ENCODE measurements at regions not wholly inside any gene's neighbourhood (a gene's known extent, or its start where the extent isn't known, plus 50 kb on each side); places are given as distances from the start of the nearest gene placed in this dataset.
A peak's percentile ranks its signal among the peaks of the same experiment; 100 is the strongest.

DNA sequence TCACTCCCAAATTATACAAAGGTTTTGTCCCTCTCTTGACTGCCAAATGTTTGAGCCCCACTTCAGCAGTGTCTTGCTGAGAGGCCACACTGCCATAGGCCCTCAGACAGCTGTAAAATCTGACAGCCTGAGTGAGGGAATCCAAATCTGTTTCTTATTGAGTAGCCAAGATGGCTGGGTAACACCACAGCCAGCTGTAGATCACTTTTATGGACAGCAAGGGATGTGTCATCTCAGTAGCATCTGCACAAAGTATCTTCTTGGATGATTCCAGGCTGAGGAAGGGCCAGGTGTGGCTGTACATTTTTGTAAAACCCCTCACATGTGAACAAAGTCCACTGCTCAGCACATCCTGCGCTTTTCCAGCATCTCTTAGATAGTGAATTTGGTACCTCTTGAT lies 237.0 kb upstream of the LRTM1 start:
- no peak overlapping the region for H3K27ac ChIP-seq (ENCODE audit: low read length)

GRCh38 chr3:55164191-55164590 lies 236.3 kb upstream of the LRTM1 start:
- peaks cover 11% of the 10 kb centered on the region for H3K4me1 ChIP-seq (ENCODE audit: control insufficient read depth, insufficient read depth, low read length)
- no peak overlapping the region for H3K4me3 ChIP-seq (ENCODE audit: low read length)
- no peak for DNase-seq
- no peaks in the 10 kb centered on the region for H3K9me3 ChIP-seq (replicated peaks; ENCODE audit: control insufficient read depth, low read depth, low read length)
- H3K27ac ChIP-seq (ENCODE audit: low read length): no peak overlapping the region
- H3K36me3 ChIP-seq (ENCODE audit: control insufficient read depth, insufficient read depth, low read length): no peaks in the 10 kb centered on the region
- no peaks in the 10 kb centered on the region for H3K27me3 ChIP-seq (ENCODE audit: control insufficient read depth, insufficient read depth, low read length)

More for the DNA sequence above, 237.0 kb upstream of the LRTM1 start:
- peaks cover 11% of the 10 kb centered on the region for H3K4me1 ChIP-seq (ENCODE audit: control insufficient read depth, insufficient read depth, low read length)
- no peaks in the 10 kb centered on the region for H3K36me3 ChIP-seq (ENCODE audit: control insufficient read depth, insufficient read depth, low read length)
- no peaks in the 10 kb centered on the region for H3K9me3 ChIP-seq (replicated peaks; ENCODE audit: control insufficient read depth, low read depth, low read length)
- DNase-seq: peak; percentile 42
- no CpG with 5 or more reads among the region's 1 CpG for WGBS (ENCODE audit: insufficient coverage)
- no peak overlapping the region for H3K4me3 ChIP-seq (ENCODE audit: low read length)
- H3K27me3 ChIP-seq (ENCODE audit: control insufficient read depth, insufficient read depth, low read length): no peaks in the 10 kb centered on the region

DNA sequence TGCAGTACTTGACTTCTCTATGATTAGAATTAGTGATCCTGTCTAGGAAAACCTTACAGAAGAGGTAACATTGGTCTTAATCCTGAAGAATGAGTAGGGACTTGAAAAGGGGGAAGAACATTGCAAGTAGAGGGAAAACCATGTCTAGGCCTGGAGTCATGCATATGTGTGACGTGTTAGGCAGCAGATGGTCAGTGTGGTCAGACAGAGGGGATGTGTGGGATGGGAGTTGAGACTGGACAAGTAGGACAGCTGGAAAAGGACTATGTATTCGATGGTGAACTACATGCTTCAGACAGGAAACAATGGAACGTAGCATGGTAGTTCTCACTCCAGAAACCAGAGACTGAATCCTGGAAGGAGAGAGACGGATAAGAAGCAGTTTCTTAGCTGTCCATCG lies 235.6 kb upstream of the LRTM1 start:
- no peak for DNase-seq
- H3K9me3 ChIP-seq (replicated peaks; ENCODE audit: control insufficient read depth, low read depth, low read length): no peaks in the 10 kb centered on the region
- 87% methylated on average over 3 of the region's 5 CpGs for WGBS (ENCODE audit: insufficient coverage)
- no peaks in the 10 kb centered on the region for H3K27me3 ChIP-seq (ENCODE audit: control insufficient read depth, insufficient read depth, low read length)
- peaks cover 11% of the 10 kb centered on the region for H3K4me1 ChIP-seq (ENCODE audit: control insufficient read depth, insufficient read depth, low read length)
- no peak overlapping the region for H3K4me3 ChIP-seq (ENCODE audit: low read length)
- no peak overlapping the region for H3K27ac ChIP-seq (ENCODE audit: low read length)
- no peaks in the 10 kb centered on the region for H3K36me3 ChIP-seq (ENCODE audit: control insufficient read depth, insufficient read depth, low read length)

DNA sequence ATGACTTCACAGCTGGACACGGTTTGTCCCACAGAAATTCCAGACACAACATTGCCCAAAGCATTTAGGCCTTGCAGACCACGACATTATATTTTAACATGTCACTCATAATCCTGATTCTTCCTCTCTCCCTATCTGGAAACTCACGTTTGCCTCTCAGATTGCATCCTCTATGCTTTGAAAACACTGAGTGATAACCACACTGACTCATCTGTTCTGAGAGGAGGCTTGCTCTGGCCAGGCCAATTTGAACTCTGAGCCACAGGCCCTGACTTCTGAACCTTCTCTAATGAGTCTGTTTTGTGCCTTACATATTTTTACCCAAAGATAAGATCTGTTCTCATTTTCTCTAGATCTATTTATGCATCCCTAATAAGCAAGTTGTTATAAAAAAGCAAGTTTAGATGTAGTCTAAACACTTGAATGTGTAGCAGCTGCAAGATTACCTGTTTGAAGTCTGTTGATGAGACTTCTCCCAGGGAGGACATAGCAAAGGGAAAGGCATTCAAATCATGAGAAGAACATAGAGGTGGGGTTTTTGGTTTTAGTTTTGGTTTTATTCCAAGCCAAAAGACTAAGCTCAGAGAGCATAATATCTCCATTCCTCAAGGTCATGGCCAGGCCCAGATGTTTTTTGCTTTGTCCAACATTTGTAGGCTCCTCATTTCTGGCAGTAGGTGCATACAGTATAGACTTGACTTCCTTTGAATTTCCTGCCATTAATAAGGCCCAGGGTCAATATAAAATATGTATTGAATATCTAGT lies 234.4 kb upstream of the LRTM1 start:
- Histone ChIP-seq H3K4me3 (ENCODE audit: low read length) (no peak overlapping the region), H3K9me3 (replicated peaks; ENCODE audit: control insufficient read depth, low read depth, low read length) (no peaks in the 10 kb centered on the region), H3K27me3 (ENCODE audit: control insufficient read depth, insufficient read depth, low read length) (no peaks in the 10 kb centered on the region), H3K36me3 (ENCODE audit: control insufficient read depth, insufficient read depth, low read length) (no peaks in the 10 kb centered on the region), H3K4me1 (ENCODE audit: control insufficient read depth, insufficient read depth, low read length) (peaks cover 11% of the 10 kb centered on the region), H3K27ac (ENCODE audit: low read length) (no peak overlapping the region)
- DNase-seq: peak; percentile 77
- WGBS (ENCODE audit: insufficient coverage): 62% methylated on average over 3 of the region's 3 CpGs

DNA sequence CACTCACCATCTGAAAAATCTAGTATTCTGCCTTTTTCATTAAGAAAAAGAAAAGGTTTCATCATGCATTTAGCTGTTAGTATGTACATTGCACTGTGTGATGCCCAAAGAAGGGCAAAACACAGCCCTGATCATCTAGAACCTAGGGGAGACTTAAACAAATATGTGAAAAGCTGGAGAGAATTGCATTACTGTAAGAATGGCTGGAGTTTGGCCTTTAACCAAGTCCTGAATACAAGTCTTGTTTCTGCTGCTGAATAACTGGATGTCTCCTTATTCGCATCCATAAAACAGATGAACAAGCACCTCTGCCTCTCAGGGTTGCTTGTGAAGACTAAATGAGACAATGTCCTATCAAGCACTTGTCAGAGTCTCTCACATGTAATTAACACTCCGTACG lies 233.4 kb upstream of the LRTM1 start:
- WGBS (ENCODE audit: insufficient coverage): no CpG with 5 or more reads among the region's 3 CpGs
- Histone ChIP-seq H3K9me3 (replicated peaks; ENCODE audit: control insufficient read depth, low read depth, low read length) (no peaks in the 10 kb centered on the region), H3K27ac (ENCODE audit: low read length) (no peak overlapping the region), H3K27me3 (ENCODE audit: control insufficient read depth, insufficient read depth, low read length) (no peaks in the 10 kb centered on the region), H3K4me3 (ENCODE audit: low read length) (no peak overlapping the region), H3K36me3 (ENCODE audit: control insufficient read depth, insufficient read depth, low read length) (no peaks in the 10 kb centered on the region), H3K4me1 (ENCODE audit: control insufficient read depth, insufficient read depth, low read length) (peaks cover 9% of the 10 kb centered on the region)
- no peak for DNase-seq

GRCh38 chr3:55160241-55160983 lies 232.6 kb upstream of the LRTM1 start:
- no peaks in the 10 kb centered on the region for H3K9me3 ChIP-seq (replicated peaks; ENCODE audit: control insufficient read depth, low read depth, low read length)
- no peaks in the 10 kb centered on the region for H3K27me3 ChIP-seq (ENCODE audit: control insufficient read depth, insufficient read depth, low read length)
- H3K4me1 ChIP-seq (ENCODE audit: control insufficient read depth, insufficient read depth, low read length): peaks cover 9% of the 10 kb centered on the region
- WGBS (ENCODE audit: insufficient coverage): 39% methylated on average over 6 of the region's 12 CpGs
- H3K4me3 ChIP-seq (ENCODE audit: low read length): no peak overlapping the region
- DNase-seq: peak; percentile 59
- no peaks in the 10 kb centered on the region for H3K36me3 ChIP-seq (ENCODE audit: control insufficient read depth, insufficient read depth, low read length)
- no peak overlapping the region for H3K27ac ChIP-seq (ENCODE audit: low read length)

GRCh38 chr3:55159711-55160110 lies 231.9 kb upstream of the LRTM1 start:
- Histone ChIP-seq H3K9me3 (replicated peaks; ENCODE audit: control insufficient read depth, low read depth, low read length) (no peaks in the 10 kb centered on the region), H3K27ac (ENCODE audit: low read length) (no peak overlapping the region), H3K36me3 (ENCODE audit: control insufficient read depth, insufficient read depth, low read length) (no peaks in the 10 kb centered on the region), H3K4me3 (ENCODE audit: low read length) (no peak overlapping the region), H3K27me3 (ENCODE audit: control insufficient read depth, insufficient read depth, low read length) (no peaks in the 10 kb centered on the region), H3K4me1 (ENCODE audit: control insufficient read depth, insufficient read depth, low read length) (peaks cover 5% of the 10 kb centered on the region)
- DNase-seq: no peak
- WGBS (ENCODE audit: insufficient coverage): no CpG with 5 or more reads among the region's 2 CpGs

DNA sequence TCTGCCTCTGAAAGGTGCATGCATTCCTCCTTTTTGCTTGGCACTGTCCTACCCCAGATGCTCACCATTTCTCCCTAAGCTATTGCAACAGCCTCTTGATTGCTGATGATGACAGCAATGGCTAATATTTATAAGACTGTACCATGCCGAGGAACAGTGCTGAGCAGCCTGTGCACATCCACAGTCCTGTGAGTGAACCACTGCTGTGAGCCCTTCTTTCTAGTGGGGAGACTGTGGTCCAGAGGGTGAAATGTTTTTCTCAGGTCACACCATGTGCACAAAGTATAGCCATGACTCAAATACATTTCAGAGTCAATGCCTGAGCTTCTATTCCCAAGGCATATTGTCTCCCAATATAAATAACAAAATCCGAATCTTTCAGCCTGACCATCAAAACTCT lies 231.2 kb upstream of the LRTM1 start:
- no peak for DNase-seq
- peaks cover 5% of the 10 kb centered on the region for H3K4me1 ChIP-seq (ENCODE audit: control insufficient read depth, insufficient read depth, low read length)
- H3K27ac ChIP-seq (ENCODE audit: low read length): no peak overlapping the region
- H3K36me3 ChIP-seq (ENCODE audit: control insufficient read depth, insufficient read depth, low read length): no peaks in the 10 kb centered on the region
- H3K27me3 ChIP-seq (ENCODE audit: control insufficient read depth, insufficient read depth, low read length): no peaks in the 10 kb centered on the region
- 100% methylated on average over 1 of the region's 2 CpGs for WGBS (ENCODE audit: insufficient coverage)
- no peak overlapping the region for H3K4me3 ChIP-seq (ENCODE audit: low read length)
- H3K9me3 ChIP-seq (replicated peaks; ENCODE audit: control insufficient read depth, low read depth, low read length): no peaks in the 10 kb centered on the region

DNA sequence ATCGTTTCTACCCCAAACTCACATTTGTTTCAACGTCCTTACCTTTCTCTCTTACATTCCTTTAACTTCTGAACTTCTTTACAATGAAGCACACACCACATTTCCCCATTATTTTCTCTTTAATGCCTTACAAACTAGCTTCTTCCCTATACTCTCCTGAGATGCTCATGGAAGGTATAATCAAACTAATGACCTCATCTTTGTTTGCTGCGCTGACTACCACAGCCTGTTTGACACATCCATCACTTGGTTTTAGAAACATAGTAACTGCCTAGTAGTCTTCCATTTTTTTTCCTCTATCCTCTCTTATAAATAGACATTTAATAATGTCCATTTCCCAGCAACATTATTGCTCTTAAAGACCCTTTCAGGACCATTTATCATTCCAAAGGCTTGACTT lies 230.5 kb upstream of the LRTM1 start:
- DNase-seq: no peak
- Histone ChIP-seq H3K27ac (ENCODE audit: low read length) (no peak overlapping the region), H3K9me3 (replicated peaks; ENCODE audit: control insufficient read depth, low read depth, low read length) (no peaks in the 10 kb centered on the region), H3K4me1 (ENCODE audit: control insufficient read depth, insufficient read depth, low read length) (peaks cover 5% of the 10 kb centered on the region), H3K4me3 (ENCODE audit: low read length) (no peak overlapping the region), H3K27me3 (ENCODE audit: control insufficient read depth, insufficient read depth, low read length) (no peaks in the 10 kb centered on the region), H3K36me3 (ENCODE audit: control insufficient read depth, insufficient read depth, low read length) (no peaks in the 10 kb centered on the region)
- no CpG with 5 or more reads among the region's 3 CpGs for WGBS (ENCODE audit: insufficient coverage)

DNA sequence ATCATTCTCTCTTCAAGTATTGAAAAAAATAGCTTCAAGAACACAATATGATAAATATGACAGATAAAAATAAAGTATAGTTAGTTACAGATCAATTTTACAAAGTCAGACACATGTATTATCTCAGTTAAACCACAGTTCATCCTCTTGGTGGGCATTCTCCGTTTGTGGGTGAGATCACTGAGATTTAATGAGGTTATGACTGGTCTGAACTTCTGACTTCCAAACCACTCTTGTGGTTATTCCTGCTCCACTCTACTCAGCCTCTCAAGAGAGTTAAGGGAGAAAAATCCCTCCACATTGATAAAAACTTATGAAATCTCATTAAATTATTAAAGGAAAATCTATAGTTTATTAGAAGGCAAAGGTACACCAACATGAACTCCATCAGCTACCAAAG lies 229.9 kb upstream of the LRTM1 start:
- no peak overlapping the region for H3K4me3 ChIP-seq (ENCODE audit: low read length)
- H3K27me3 ChIP-seq (ENCODE audit: control insufficient read depth, insufficient read depth, low read length): no peaks in the 10 kb centered on the region
- H3K27ac ChIP-seq (ENCODE audit: low read length): no peak overlapping the region
- peaks cover 5% of the 10 kb centered on the region for H3K4me1 ChIP-seq (ENCODE audit: control insufficient read depth, insufficient read depth, low read length)
- no peak for DNase-seq
- no peaks in the 10 kb centered on the region for H3K9me3 ChIP-seq (replicated peaks; ENCODE audit: control insufficient read depth, low read depth, low read length)
- no peaks in the 10 kb centered on the region for H3K36me3 ChIP-seq (ENCODE audit: control insufficient read depth, insufficient read depth, low read length)
- WGBS (ENCODE audit: insufficient coverage): no CpG with 5 or more reads among the region's 1 CpG
